ENCODE measurements at regions not wholly inside any gene's neighbourhood (a gene's known extent, or its start where the extent isn't known, plus 50 kb on each side); places are given as distances from the start of the nearest gene placed in this dataset.
"Not testable (repeated sequence)": the region's sequence is repeated elsewhere in the genome, so short reads cannot be mapped to it uniquely, and the experiment has no call there.

DNA sequence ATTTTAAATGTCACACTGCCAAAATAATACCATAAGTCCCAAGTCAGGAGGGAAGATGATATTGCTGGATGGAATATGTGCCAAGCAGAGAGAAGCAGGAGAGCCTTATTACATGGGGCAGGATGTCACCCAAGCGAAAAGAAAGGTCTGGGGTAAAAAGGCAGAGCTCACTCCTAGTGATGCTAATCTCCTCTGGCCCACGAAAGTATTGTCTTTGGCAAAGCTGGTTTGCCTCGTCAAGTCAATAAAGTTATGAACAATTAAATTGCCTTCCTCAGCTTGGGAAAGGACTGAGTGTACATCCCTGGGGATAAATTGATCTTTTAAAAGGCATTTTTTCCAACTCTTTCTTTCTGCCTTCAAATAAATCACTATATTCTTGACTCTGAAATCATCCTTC is 220.6 kb downstream of the DMAC1 start:
- Histone ChIP-seq H3K27me3 (ENCODE audit: control insufficient read depth, insufficient read depth, low read length) (no peaks in the 10 kb centered on the region), H3K27ac (ENCODE audit: low read length) (no peak overlapping the region), H3K36me3 (ENCODE audit: control insufficient read depth, low read depth, low read length) (no peaks in the 10 kb centered on the region), H3K9ac (ENCODE audit: low read length) (no peak overlapping the region), H3K4me1 (ENCODE audit: control insufficient read depth, low read depth, low read length) (peaks cover 6% of the 10 kb centered on the region), H3K9me3 (ENCODE audit: control insufficient read depth, low read depth, low read length) (no peaks in the 10 kb centered on the region), H3K4me3 (ENCODE audit: low read length) (no peak overlapping the region)

DNA sequence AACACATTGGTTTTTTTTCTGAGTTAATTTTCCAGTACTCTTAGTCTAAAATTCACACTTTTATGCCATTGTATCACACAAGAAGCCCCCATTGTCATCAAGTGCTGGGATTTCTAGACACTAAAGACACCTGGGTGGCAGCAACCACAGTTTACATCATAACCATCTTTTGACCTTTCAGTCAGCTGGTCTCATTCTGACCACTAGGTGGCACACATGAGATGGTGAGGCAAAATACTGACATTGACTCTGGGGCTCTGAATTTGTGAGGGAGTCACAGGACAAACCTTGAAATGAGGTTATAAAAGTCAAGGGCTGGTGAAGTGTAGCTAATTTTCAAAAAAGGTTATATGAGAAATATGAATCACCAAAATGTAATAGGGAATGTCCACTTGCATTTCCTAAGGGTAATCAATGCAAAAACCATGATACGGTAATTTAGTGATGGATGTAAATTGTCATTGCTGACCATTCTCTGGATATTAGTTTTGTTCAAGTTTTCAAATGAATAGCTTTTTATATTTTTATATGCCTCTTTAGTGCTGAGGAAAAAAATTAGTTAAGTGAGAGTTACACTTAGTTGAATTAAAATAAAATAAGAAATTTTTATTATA is 229.4 kb downstream of the DMAC1 start:
- Histone ChIP-seq H3K9ac (ENCODE audit: low read length) (no peak overlapping the region), H3K27me3 (ENCODE audit: control insufficient read depth, insufficient read depth, low read length) (no peaks in the 10 kb centered on the region), H3K4me3 (ENCODE audit: low read length) (no peak overlapping the region), H3K36me3 (ENCODE audit: control insufficient read depth, low read depth, low read length) (no peaks in the 10 kb centered on the region), H3K4me1 (ENCODE audit: control insufficient read depth, low read depth, low read length) (peaks cover 4% of the 10 kb centered on the region), H3K27ac (ENCODE audit: low read length) (no peak overlapping the region), H3K9me3 (ENCODE audit: control insufficient read depth, low read depth, low read length) (no peaks in the 10 kb centered on the region)

DNA sequence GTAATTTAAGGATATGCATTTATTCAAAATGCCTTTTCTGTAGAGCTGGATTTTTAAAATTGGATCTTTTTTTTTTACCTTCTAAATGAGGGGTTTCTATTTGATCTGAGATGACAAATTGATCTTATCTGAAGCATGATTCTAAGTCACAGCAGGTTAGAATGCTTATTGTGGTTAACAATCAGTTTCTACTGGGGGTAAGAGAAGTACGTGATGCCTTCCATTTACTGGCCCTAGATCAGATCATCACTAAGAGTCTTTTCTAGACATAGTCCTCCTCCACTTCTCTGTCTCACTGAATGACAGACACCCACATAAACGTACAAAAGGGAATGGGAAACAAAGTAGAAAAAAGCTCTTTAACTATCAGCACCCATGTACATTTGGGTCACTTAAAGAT is 231.9 kb downstream of the DMAC1 start:
- Histone ChIP-seq H3K9me3 (ENCODE audit: control insufficient read depth, low read depth, low read length) (no peaks in the 10 kb centered on the region), H3K4me1 (ENCODE audit: control insufficient read depth, low read depth, low read length) (peaks cover 1% of the 10 kb centered on the region), H3K27ac (ENCODE audit: low read length) (no peak overlapping the region), H3K27me3 (ENCODE audit: control insufficient read depth, insufficient read depth, low read length) (no peaks in the 10 kb centered on the region), H3K36me3 (ENCODE audit: control insufficient read depth, low read depth, low read length) (no peaks in the 10 kb centered on the region), H3K4me3 (ENCODE audit: low read length) (no peak overlapping the region), H3K9ac (ENCODE audit: low read length) (no peak overlapping the region)

DNA sequence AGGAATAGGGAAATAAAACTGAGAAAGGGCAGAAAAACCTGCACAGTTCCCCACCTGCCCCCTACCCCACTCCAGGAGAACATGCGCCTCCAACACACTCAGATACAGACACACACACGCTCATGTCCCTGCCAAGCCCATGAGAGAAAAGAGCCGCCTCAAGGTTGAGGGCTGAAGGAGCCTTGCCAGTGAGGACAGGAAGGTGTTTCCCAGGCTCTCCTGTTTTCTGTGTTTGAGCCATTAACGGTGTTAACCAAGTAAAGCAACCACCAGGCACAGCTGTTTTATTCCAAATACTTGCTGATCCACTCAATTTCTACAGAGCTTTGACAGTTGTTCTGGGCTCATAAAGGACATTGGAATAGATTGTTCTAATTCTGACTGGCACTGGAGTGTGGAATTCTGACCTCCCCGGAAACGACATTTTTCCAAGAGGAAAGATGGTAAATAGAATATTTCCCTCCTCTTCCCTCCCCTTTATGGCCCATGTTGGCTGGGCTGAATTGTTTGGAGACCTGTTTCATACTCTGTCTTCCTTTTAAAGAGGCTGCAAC is 238.0 kb downstream of the DMAC1 start:
- Histone ChIP-seq H3K9ac (ENCODE audit: low read length) (no peak overlapping the region), H3K9me3 (ENCODE audit: control insufficient read depth, low read depth, low read length) (no peaks in the 10 kb centered on the region), H3K4me3 (ENCODE audit: low read length) (no peak overlapping the region), H3K36me3 (ENCODE audit: control insufficient read depth, low read depth, low read length) (no peaks in the 10 kb centered on the region), H3K4me1 (ENCODE audit: control insufficient read depth, low read depth, low read length) (peaks cover 12% of the 10 kb centered on the region), H3K27ac (ENCODE audit: low read length) (no peak overlapping the region), H3K27me3 (ENCODE audit: control insufficient read depth, insufficient read depth, low read length) (no peaks in the 10 kb centered on the region)

DNA sequence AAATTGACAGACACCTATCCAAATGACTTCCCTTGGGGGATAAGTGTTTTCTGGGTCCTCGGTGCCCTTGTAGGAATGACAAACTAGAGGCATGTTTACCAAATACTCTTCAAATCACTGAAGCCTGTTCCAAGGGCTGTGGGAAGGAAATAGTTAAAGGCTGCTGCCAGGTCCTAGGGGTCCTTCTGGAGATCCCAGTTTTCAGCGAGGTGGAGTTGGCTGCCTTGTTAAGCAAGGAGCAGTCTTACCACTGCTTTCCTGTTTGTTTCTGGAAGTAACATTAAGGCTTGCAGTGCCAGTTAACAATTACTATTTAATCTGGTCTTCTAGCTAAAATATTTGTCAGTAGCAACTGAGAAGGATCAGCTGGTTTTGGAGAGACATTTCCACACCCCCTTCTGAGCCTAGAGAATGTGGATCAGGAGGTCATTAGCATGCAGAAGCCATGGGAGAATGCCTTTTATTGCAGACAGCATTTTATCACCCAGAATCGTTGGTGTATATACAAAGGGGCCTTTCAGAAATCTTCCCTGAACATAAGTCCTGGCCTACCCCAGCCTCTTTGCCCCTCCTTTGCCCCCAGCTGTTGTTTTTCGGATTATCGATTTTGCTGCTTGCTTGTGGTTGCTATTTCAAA is 238.8 kb downstream of the DMAC1 start:
- H3K4me3 ChIP-seq (ENCODE audit: low read length) = no peak overlapping the region
- H3K4me1 ChIP-seq (ENCODE audit: control insufficient read depth, low read depth, low read length) = peaks cover 12% of the 10 kb centered on the region
- H3K27ac ChIP-seq (ENCODE audit: low read length) = no peak overlapping the region
- no peak overlapping the region for H3K9ac ChIP-seq (ENCODE audit: low read length)
- H3K9me3 ChIP-seq (ENCODE audit: control insufficient read depth, low read depth, low read length) = no peaks in the 10 kb centered on the region
- H3K36me3 ChIP-seq (ENCODE audit: control insufficient read depth, low read depth, low read length) = no peaks in the 10 kb centered on the region
- H3K27me3 ChIP-seq (ENCODE audit: control insufficient read depth, insufficient read depth, low read length) = no peaks in the 10 kb centered on the region

DNA sequence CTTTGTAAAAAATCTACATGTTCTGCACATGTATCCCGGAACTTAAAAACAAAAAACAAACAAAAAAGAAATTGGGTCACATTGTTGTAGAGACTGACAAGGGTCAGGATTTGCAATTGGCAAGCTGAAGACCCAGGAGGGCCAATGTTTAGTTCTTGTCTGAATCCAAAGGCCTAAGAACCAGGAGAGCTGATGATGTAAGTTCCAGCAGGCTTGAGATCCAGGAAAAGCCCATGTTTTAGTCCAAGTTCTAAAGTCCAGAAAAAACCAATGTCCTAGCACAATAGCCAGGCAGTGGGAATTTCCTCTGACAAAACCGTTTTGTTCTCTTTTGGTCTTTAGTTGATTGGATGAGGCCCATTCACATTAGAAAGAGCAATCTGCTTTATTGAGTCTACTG is 244.9 kb downstream of the DMAC1 start:
- H3K4me1 ChIP-seq (ENCODE audit: control insufficient read depth, low read depth, low read length) = no peaks in the 10 kb centered on the region
- H3K4me3 ChIP-seq (ENCODE audit: low read length) = no peak overlapping the region
- H3K27ac ChIP-seq (ENCODE audit: low read length) = no peak overlapping the region
- H3K36me3 ChIP-seq (ENCODE audit: control insufficient read depth, low read depth, low read length) = no peaks in the 10 kb centered on the region
- no peak overlapping the region for H3K9ac ChIP-seq (ENCODE audit: low read length)
- no peaks in the 10 kb centered on the region for H3K9me3 ChIP-seq (ENCODE audit: control insufficient read depth, low read depth, low read length)
- H3K27me3 ChIP-seq (ENCODE audit: control insufficient read depth, insufficient read depth, low read length) = no peaks in the 10 kb centered on the region

DNA sequence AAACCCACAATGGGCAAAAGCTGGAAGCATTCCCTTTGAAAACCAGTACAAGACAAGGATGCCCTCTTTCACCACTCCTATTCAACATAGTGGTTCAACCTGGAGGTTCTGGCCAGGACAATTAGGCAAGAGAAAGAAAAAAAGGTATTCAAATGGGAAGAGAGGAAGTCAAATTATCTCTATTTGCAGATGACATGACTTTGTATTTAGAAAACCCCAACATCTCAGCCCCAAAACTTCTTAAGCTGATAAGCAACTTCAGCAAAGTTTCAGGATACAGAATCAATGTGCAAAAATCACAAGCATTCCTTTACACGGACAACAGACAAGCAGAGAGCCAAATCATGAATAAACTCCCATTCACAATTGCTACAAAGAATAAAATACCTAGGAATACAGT is 246.9 kb downstream of the DMAC1 start:
- H3K4me3 ChIP-seq (ENCODE audit: low read length); H3K36me3 ChIP-seq (ENCODE audit: control insufficient read depth, low read depth, low read length); H3K27me3 ChIP-seq (ENCODE audit: control insufficient read depth, insufficient read depth, low read length); H3K27ac ChIP-seq (ENCODE audit: low read length); H3K9ac ChIP-seq (ENCODE audit: low read length); H3K9me3 ChIP-seq (ENCODE audit: control insufficient read depth, low read depth, low read length): not testable (repeated sequence)
- peaks cover 12% of the 10 kb centered on the region for H3K4me1 ChIP-seq (ENCODE audit: control insufficient read depth, low read depth, low read length)

DNA sequence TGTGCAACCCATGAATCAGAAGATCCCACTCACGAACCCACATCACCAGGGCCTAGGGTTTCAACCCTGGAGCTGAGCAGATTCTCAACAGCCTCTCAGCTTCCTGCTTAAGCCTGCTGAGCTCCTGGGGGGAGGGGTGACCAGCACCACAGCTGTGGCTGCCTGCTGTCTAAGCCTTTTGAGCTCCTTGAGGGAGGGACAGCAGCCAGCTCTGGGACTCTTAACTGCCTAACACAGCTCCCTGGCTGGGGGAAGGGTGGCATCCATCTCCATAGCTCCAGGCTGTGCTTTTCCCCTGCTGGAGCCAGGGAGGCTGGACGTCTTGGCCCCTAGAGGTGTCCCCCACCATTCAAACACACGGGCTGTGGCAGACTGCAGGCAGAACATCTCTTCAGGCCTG is 250.3 kb downstream of the DMAC1 start:
- Histone ChIP-seq H3K4me1 (ENCODE audit: control insufficient read depth, low read depth, low read length) (peaks cover 12% of the 10 kb centered on the region), H3K9ac (ENCODE audit: low read length) (no peak overlapping the region), H3K27me3 (ENCODE audit: control insufficient read depth, insufficient read depth, low read length) (no peaks in the 10 kb centered on the region), H3K27ac (ENCODE audit: low read length) (no peak overlapping the region), H3K36me3 (ENCODE audit: control insufficient read depth, low read depth, low read length) (no peaks in the 10 kb centered on the region), H3K4me3 (ENCODE audit: low read length) (no peak overlapping the region), H3K9me3 (ENCODE audit: control insufficient read depth, low read depth, low read length) (no peaks in the 10 kb centered on the region)

DNA sequence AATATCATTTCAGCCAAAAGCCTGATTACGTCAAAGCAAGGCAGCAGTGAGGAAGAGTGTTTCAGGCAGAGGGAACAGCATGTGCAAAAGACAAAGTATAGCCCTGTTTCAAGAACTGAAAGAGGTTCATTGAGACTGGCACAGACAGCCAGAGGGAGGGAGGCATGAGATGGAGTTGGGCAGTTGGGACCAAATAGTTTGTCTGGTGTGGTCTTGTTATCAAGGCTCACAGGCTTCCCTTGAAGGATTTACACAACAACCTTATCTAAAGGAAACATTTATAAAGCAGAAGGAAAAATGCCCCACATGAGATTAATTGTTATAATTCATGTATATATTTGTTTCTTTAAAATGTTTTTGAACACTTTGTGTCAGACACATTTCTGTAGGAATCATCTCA is 253.3 kb downstream of the DMAC1 start:
- Histone ChIP-seq H3K36me3 (ENCODE audit: control insufficient read depth, low read depth, low read length) (no peaks in the 10 kb centered on the region), H3K9me3 (ENCODE audit: control insufficient read depth, low read depth, low read length) (no peaks in the 10 kb centered on the region), H3K4me3 (ENCODE audit: low read length) (no peak overlapping the region), H3K9ac (ENCODE audit: low read length) (no peak overlapping the region), H3K27ac (ENCODE audit: low read length) (no peak overlapping the region), H3K27me3 (ENCODE audit: control insufficient read depth, insufficient read depth, low read length) (no peaks in the 10 kb centered on the region), H3K4me1 (ENCODE audit: control insufficient read depth, low read depth, low read length) (peaks cover 27% of the 10 kb centered on the region)

DNA sequence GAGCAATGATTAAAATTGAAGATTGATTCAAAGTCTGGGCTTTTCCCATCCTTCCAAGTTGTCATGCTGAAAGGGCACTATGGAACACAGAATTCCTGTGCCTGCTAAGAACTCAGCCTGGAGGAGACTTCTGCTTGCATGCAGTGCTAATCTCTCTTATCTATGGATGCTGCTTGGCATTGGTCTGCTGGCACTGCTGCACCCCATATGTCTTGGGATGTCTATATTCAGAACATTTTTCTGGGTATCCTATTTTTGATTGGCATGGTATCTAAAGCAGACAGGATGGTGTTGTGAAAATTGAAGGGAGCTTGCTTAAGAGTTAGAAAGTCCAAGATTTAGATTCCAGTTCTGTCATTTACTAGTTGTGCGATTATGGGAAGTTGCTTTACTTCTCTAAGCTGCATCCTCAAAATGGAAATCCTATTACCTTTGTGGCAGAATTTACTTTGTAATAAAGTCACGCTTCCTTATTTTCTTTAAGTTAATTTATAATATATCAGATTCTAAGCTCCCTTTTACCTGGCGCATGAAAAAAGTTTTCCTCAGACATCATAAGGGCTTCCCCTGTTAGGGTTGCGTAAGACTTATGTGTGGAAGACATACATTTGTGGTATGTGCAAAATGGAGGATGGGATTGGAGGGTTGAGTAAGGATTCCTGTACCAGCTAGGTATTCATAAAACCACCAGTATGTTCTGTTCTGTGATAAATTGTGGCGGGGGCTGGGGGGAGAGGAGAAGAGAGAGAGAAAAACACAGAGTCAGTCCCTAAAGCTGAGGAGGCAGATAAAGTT is 254.0 kb downstream of the DMAC1 start:
- Histone ChIP-seq H3K27ac (ENCODE audit: low read length) (no peak overlapping the region), H3K27me3 (ENCODE audit: control insufficient read depth, insufficient read depth, low read length) (no peaks in the 10 kb centered on the region), H3K9me3 (ENCODE audit: control insufficient read depth, low read depth, low read length) (no peaks in the 10 kb centered on the region), H3K9ac (ENCODE audit: low read length) (no peak overlapping the region), H3K4me3 (ENCODE audit: low read length) (no peak overlapping the region), H3K36me3 (ENCODE audit: control insufficient read depth, low read depth, low read length) (no peaks in the 10 kb centered on the region), H3K4me1 (ENCODE audit: control insufficient read depth, low read depth, low read length) (peaks cover 27% of the 10 kb centered on the region)

DNA sequence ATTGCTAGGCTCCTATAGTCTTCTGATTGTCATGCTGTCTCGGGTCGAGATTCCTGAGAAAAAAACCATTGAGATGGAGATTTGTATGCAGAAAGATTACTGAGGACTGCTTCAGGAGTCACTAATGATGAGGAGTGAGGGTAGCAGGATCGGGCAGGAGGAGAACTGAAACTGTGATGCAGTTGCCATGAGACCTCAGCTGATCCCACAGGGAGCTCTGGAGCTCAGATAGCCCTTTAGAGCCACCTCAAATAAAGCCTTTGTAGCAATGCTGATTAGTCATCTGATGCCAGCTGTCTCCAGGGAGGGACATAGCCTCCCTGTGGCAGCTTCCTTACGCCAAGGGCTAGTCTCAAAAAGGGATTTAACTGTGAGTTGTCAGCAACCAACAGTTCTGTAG is 256.9 kb downstream of the DMAC1 start:
- no peak overlapping the region for H3K9ac ChIP-seq (ENCODE audit: low read length)
- peaks cover 15% of the 10 kb centered on the region for H3K4me1 ChIP-seq (ENCODE audit: control insufficient read depth, low read depth, low read length)
- H3K27me3 ChIP-seq (ENCODE audit: control insufficient read depth, insufficient read depth, low read length) = no peaks in the 10 kb centered on the region
- H3K27ac ChIP-seq (ENCODE audit: low read length) = no peak overlapping the region
- no peak overlapping the region for H3K4me3 ChIP-seq (ENCODE audit: low read length)
- H3K36me3 ChIP-seq (ENCODE audit: control insufficient read depth, low read depth, low read length) = no peaks in the 10 kb centered on the region
- no peaks in the 10 kb centered on the region for H3K9me3 ChIP-seq (ENCODE audit: control insufficient read depth, low read depth, low read length)
